GM12872 (cell line): ENCODE measurements at regions not wholly inside any gene's neighbourhood (a gene's known extent, or its start where the extent isn't known, plus 50 kb on each side); places are given as distances from the start of the nearest gene placed in this dataset.

Experiments
- CTCF ChIP-seq: IDR thresholded peaks from 3 replicates; pipeline ENCODE4 v1.5.1; 2011; ENCODE audit warnings: low read depth, mild to moderate bottlenecking, low read length, moderate library complexity; ENCODE audit not compliant: insufficient read depth

GRCh38 chr4:120611092-120611491 lies 311.4 kb downstream of the PRDM5 start:
- no peak for TF ChIP-seq CTCF

- no peak for TF ChIP-seq CTCF
Observed at GRCh38 chr4:120591038-120591437, 331.5 kb downstream of the PRDM5 start.

GRCh38 chr4:120589787-120590186 lies 332.7 kb downstream of the PRDM5 start:
- no peak for TF ChIP-seq CTCF

- TF ChIP-seq CTCF, result no peak
Observed at GRCh38 chr4:120568731-120569130, 353.8 kb downstream of the PRDM5 start.

GRCh38 chr4:120561648-120562047 lies 360.9 kb downstream of the PRDM5 start:
- TF ChIP-seq CTCF, result no peak

GRCh38 chr4:120557372-120557771 lies 365.2 kb downstream of the PRDM5 start:
- no peak for TF ChIP-seq CTCF

GRCh38 chr4:120555058-120555457 lies 367.5 kb downstream of the PRDM5 start:
- no peak for TF ChIP-seq CTCF

GRCh38 chr4:120554086-120554485 lies 368.4 kb downstream of the PRDM5 start:
- TF ChIP-seq CTCF, result no peak
